AG09309 (cell line): ENCODE measurements at regions not wholly inside any gene's neighbourhood (a gene's known extent, or its start where the extent isn't known, plus 50 kb on each side); places are given as distances from the start of the nearest gene placed in this dataset.
"Not testable (repeated sequence)": the region's sequence is repeated elsewhere in the genome, so short reads cannot be mapped to it uniquely, and the experiment has no call there.

Experiments
- DNase-seq: peaks from one replicate; pipeline ENCODE4 v3.0.0-alpha.2; 2010; ENCODE audit warnings: low read depth
- H3K4me3 ChIP-seq: 2 replicates; pipeline ENCODE4 v1.5.1; 2011; ENCODE audit warnings: mild to moderate bottlenecking, low read depth, low read length, moderate library complexity; ENCODE audit not compliant: control insufficient read depth
- TF ChIP-seq, protein P1 (sequence below): IDR thresholded peaks from 2 replicates; pipeline ENCODE4 v1.5.1; 2011; ENCODE audit warnings: mild to moderate bottlenecking, low read depth, low read length, inconsistent platforms; ENCODE audit not compliant: insufficient read depth, control insufficient read depth; ENCODE audit errors: missing control alignments

- no peak overlapping the region for H3K4me3 ChIP-seq
- DNase-seq = no peak
- TF ChIP-seq, protein P1, sequence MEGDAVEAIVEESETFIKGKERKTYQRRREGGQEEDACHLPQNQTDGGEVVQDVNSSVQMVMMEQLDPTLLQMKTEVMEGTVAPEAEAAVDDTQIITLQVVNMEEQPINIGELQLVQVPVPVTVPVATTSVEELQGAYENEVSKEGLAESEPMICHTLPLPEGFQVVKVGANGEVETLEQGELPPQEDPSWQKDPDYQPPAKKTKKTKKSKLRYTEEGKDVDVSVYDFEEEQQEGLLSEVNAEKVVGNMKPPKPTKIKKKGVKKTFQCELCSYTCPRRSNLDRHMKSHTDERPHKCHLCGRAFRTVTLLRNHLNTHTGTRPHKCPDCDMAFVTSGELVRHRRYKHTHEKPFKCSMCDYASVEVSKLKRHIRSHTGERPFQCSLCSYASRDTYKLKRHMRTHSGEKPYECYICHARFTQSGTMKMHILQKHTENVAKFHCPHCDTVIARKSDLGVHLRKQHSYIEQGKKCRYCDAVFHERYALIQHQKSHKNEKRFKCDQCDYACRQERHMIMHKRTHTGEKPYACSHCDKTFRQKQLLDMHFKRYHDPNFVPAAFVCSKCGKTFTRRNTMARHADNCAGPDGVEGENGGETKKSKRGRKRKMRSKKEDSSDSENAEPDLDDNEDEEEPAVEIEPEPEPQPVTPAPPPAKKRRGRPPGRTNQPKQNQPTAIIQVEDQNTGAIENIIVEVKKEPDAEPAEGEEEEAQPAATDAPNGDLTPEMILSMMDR = no peak
Measured at GRCh38 chr17:77555741-77556291, 402.7 kb upstream of the TNRC6C start.

- DNase-seq = no peak
- TF ChIP-seq, protein P1 = no peak
- no peak overlapping the region for H3K4me3 ChIP-seq
Measured at GRCh38 chr17:77556383-77557061, 402.0 kb upstream of the TNRC6C start.

DNA sequence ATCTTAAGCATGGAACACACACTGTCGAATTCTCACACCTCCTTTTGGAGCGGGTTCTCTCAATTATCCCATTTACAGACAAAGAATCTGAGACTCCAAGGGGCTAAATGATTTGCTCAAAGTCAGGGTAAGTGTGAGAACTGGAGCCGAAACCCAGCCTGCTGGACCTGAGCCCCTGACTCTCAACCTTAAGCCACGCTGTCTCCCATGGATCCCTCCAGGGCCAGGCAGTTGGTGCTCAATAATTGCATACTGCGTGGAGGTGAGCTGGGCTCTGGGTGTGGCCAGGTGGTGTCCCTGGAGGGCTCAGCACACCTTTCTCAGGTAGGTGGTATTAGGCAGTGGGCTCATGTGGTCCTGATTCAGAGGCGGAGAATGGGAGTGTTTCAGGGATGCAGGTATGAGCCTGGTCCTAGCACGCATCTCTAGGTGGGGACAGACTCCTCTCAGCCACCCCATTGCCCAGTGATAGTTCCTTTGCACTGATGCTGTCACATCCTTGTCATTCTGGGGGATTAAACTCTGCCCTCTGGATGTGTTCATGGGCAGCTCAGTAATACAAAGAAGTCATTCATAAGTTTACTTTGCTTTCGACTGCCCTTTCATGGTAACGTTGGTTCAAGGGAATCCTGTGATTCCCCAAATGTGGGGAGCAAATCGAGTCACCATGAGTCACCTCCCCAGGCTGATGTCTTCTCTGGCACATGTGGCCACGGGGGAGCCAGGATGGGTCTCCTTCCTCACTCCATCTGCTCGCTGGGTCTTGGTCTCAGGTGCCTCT is 399.5 kb upstream of the TNRC6C start:
- no peak overlapping the region for H3K4me3 ChIP-seq
- no peak for DNase-seq
- TF ChIP-seq, protein P1 = no peak

DNA sequence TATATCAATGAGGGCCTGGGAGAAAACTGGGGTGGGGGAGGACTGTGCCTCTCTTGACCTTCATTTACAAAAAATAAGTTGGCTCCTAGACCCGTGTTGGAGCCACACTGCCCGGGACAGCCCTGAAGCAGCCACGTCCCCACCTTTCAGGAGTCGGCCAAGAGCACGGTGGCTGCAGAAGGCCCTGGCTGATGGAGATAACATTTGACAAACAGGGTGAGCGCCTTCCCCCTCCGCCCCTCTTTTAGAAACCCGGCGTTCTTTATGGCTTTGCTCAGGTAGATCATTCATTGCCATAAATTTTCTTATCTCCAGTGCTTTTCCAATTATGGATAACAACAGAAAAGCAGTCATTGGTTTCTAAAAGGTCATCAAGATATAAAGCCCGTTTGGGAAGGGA is 398.1 kb upstream of the TNRC6C start:
- no peak for DNase-seq
- H3K4me3 ChIP-seq = no peak overlapping the region
- TF ChIP-seq, protein P1 = no peak

GRCh38 chr17:77560841-77561240 is 397.7 kb upstream of the TNRC6C start:
- H3K4me3 ChIP-seq = no peak overlapping the region
- TF ChIP-seq, protein P1 = no peak
- DNase-seq = no peak

DNA sequence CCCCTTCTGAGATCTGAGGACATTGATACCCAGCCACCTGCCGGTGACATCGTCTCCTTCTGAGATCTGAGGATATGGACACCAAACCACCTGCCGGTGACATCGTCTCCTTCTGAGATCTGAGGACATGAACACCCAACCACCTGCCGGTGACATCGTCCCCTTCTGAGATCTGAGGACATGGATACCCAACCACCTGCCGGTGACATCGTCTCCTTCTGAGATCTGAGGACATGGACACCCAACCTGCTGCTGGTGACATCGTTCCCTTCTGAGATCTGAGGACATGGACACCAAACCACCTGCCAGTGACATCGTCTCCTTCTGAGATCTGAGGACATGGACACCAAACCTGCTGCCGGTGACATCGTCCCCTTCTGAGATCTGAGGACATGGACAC is 396.1 kb upstream of the TNRC6C start:
- not testable (repeated sequence) for H3K4me3 ChIP-seq, DNase-seq
